Cardiac fibroblast (primary cell): ENCODE measurements at regions not wholly inside any gene's neighbourhood (a gene's known extent, or its start where the extent isn't known, plus 50 kb on each side); places are given as distances from the start of the nearest gene placed in this dataset.

Experiments
- DNase-seq, 2 donors: peaks; one replicate each; pipeline versions ENCODE4 v3.0.0 to v3.0.0-alpha.2; 2010; ENCODE audit warnings: low read depth in 2 of 2
- H3K4me3 ChIP-seq, 2 donors: replicated peaks in 1 of 2; 1 replicate in 1 of 2; 2 replicates in 1 of 2; pipeline ENCODE4 v1.5.1; 2011; ENCODE audit warnings: low read depth in 2 of 2, low read length in 2 of 2, mild to moderate bottlenecking in 2 of 2, moderate library complexity in 1 of 2
- TF ChIP-seq, protein P1 (sequence below): IDR thresholded peaks from one replicate; pipeline ENCODE4 v1.5.1; 2011; ENCODE audit warnings: low read depth, mild to moderate bottlenecking, low read length, inconsistent platforms

DNA sequence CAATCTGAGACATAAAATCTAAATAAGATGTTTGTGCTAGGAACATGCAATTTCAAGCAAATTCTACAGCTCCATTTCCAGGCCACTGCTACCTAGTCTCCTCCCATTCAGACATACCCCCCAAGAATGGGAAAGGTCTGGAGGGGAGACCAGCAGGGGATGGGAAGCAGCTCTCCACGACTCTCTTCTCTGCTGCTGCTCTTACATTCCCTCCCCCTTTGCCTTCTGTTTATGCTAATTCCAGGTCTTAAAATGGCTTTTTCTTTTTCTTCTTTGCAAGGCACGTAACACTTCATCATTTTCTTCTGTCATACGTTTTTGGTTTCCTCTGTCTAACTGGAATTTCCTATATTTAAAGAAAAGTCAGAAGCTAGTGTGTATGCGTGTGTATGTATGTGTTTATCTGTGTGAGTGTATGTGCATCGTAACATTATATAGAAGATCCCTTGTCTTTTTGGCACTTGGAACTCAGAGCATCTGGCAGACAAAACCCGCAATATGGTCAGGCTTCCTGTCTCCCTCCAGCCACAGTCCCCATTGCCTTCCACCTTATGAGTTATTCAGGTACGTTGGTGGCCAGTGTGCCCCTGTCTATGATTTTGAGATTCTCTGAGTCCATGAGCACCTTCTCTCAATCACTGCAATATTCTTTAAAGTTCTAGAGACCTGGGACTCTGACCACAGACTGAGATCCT is 493.7 kb downstream of the BTBD3 start:
- TF ChIP-seq, protein P1, sequence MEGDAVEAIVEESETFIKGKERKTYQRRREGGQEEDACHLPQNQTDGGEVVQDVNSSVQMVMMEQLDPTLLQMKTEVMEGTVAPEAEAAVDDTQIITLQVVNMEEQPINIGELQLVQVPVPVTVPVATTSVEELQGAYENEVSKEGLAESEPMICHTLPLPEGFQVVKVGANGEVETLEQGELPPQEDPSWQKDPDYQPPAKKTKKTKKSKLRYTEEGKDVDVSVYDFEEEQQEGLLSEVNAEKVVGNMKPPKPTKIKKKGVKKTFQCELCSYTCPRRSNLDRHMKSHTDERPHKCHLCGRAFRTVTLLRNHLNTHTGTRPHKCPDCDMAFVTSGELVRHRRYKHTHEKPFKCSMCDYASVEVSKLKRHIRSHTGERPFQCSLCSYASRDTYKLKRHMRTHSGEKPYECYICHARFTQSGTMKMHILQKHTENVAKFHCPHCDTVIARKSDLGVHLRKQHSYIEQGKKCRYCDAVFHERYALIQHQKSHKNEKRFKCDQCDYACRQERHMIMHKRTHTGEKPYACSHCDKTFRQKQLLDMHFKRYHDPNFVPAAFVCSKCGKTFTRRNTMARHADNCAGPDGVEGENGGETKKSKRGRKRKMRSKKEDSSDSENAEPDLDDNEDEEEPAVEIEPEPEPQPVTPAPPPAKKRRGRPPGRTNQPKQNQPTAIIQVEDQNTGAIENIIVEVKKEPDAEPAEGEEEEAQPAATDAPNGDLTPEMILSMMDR: no peak
- H3K4me3 ChIP-seq: no peak overlapping the region
- DNase-seq: no peak

GRCh38 chr20:12413116-12413515 is 495.4 kb downstream of the BTBD3 start:
- DNase-seq: no peak
- H3K4me3 ChIP-seq: no peak overlapping the region
- TF ChIP-seq, protein P1: no peak

DNA sequence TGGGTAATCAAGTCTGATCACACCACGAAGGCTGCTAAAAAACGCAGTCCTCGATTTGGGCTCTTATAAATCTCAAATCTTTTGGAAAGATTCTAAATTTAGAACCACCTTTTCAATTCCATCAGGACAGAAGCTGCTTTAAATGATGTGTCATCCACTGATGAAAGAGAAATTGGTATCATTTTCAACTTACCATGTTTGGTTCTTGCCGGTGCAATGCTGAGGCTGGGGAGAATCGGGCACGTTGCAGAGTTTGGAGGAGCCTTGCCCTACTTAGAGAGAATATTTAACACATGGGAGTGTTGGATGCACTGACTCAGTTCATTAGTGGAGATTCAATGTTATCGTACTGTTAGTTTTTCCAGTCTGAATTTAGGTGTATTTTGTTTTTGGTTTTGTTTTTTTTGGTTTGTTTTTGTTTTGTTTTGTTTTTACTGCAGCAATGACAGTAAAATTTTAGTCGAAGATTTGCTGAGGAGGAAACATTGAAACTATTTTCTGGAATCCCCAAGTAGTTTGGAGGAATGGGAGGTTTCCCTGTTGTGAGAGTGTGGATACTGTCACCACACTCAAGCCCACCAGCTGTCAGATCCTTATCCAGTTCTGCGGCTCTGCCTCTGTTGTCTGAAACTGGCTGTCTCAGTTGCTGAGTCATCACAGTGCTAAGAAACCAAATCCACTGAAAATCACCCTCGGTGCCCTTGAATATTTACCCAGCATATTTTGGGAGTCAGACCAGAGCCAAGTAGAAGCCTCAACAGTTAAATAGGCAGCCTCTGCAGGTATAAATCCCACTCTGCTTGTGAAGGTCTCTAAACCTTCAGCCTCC is 497.0 kb downstream of the BTBD3 start:
- peak overlapping the region in 1 of 2 donors; percentile 18 for H3K4me3 ChIP-seq
- TF ChIP-seq, protein P1: no peak
- peak; percentile 7 to 38 for DNase-seq

GRCh38 chr20:12416281-12416680 is 498.6 kb downstream of the BTBD3 start:
- TF ChIP-seq, protein P1: no peak
- no peak for DNase-seq
- no peak overlapping the region for H3K4me3 ChIP-seq

DNA sequence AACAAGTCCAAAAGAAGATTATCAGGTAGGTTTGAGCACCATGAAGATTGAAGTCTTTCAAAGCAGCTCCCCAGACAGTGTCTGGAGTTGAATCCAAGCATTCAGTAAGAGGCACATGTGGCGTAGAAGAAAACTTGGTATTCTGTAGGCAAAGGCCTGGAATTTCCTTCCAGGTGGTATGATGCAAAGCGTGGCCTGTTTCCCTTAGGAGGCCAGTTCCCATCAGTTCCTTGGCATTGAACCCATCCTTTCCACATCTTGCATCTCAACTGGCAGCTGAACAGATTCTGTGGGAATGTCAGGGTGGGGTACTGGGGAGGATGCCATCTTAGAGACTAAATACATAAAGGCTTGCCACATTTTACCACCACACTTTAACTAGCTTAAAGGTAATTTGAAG is 516.0 kb downstream of the BTBD3 start:
- no peak for DNase-seq
- TF ChIP-seq, protein P1: no peak
- no peak overlapping the region for H3K4me3 ChIP-seq

GRCh38 chr20:12434672-12435071 is 517.0 kb downstream of the BTBD3 start:
- DNase-seq: no peak
- no peak overlapping the region for H3K4me3 ChIP-seq
- TF ChIP-seq, protein P1: no peak
